ENCODE measurements at regions not wholly inside any gene's neighbourhood (a gene's known extent, or its start where the extent isn't known, plus 50 kb on each side); places are given as distances from the start of the nearest gene placed in this dataset.
"Not testable (repeated sequence)": the region's sequence is repeated elsewhere in the genome, so short reads cannot be mapped to it uniquely, and the experiment has no call there.

GRCh38 chr15:62413786-62414185, 248.7 kb upstream of the C2CD4B start:
- DNase-seq: no peak

- no peak for DNase-seq
Observed at GRCh38 chr15:62415498-62415897, 250.4 kb upstream of the C2CD4B start.

GRCh38 chr15:62416526-62416925, 251.4 kb upstream of the C2CD4B start:
- no peak for DNase-seq

- DNase-seq: no peak
Observed at GRCh38 chr15:62417439-62417838, 252.4 kb upstream of the C2CD4B start.

- DNase-seq: not testable (repeated sequence)
Observed at GRCh38 chr15:62418496-62418895, 253.4 kb upstream of the C2CD4B start.

- DNase-seq: no peak
Observed at GRCh38 chr15:62419192-62419591, 254.1 kb upstream of the C2CD4B start.

GRCh38 chr15:62420371-62420770, 255.3 kb upstream of the C2CD4B start:
- DNase-seq: not testable (repeated sequence)

- DNase-seq: no peak
Observed at GRCh38 chr15:62421289-62421688, 256.2 kb upstream of the C2CD4B start.

GRCh38 chr15:62426387-62426956, 261.4 kb upstream of the C2CD4B start:
- DNase-seq: no peak

GRCh38 chr15:62428259-62428658, 263.2 kb upstream of the C2CD4B start:
- no peak for DNase-seq

GRCh38 chr15:62428851-62429598, 263.9 kb upstream of the C2CD4B start:
- DNase-seq: no peak

GRCh38 chr15:62430056-62430455, 265.0 kb upstream of the C2CD4B start:
- no peak for DNase-seq

GRCh38 chr15:62430552-62430951, 265.5 kb upstream of the C2CD4B start:
- no peak for DNase-seq

GRCh38 chr15:62431008-62431797, 266.1 kb upstream of the C2CD4B start:
- DNase-seq: no peak

- no peak for DNase-seq
Observed at GRCh38 chr15:62431817-62432216, 266.7 kb upstream of the C2CD4B start.

GRCh38 chr15:62432702-62433398, 267.8 kb upstream of the C2CD4B start:
- DNase-seq: no peak

- no peak for DNase-seq
Observed at GRCh38 chr15:62436235-62436634, 271.1 kb upstream of the C2CD4B start.

- DNase-seq: no peak
Observed at GRCh38 chr15:62437753-62438152, 272.7 kb upstream of the C2CD4B start.

GRCh38 chr15:62439543-62440016, 274.5 kb upstream of the C2CD4B start:
- DNase-seq: no peak

- no peak for DNase-seq
Observed at GRCh38 chr15:62440362-62441105, 275.4 kb upstream of the C2CD4B start.

GRCh38 chr15:62444104-62445022, 279.3 kb upstream of the C2CD4B start:
- DNase-seq: no peak
